ENCODE measurements at regions not wholly inside any gene's neighbourhood (a gene's known extent, or its start where the extent isn't known, plus 50 kb on each side); places are given as distances from the start of the nearest gene placed in this dataset.

GRCh38 chr16:13543850-13544249 lies 376.1 kb upstream of the ERCC4 start:
- no peaks in the 10 kb centered on the region for H3K36me3 ChIP-seq (ENCODE audit: control insufficient read depth in 2 of 2, insufficient read depth in 1 of 2, low read length in 2 of 2)
- no peaks in the 10 kb centered on the region for H3K4me1 ChIP-seq (ENCODE audit: control insufficient read depth, insufficient read depth, low read length)
- TF ChIP-seq ZNF585B (tag by site-specific recombination; IDR thresholded peaks at IDR 0.05) (no peak), ZNF266 (tag by site-specific recombination; IDR thresholded peaks at IDR 0.05; ENCODE audit: low read depth) (no peak), FEZF1 (tag by site-specific recombination; IDR thresholded peaks at IDR 0.05) (no peak), SP7 (tag by site-specific recombination; IDR thresholded peaks at IDR 0.05) (no peak), GFI1B (tag by site-specific recombination; IDR thresholded peaks at IDR 0.05) (no peak), ZNF157 (tag by site-specific recombination; IDR thresholded peaks at IDR 0.05) (no peak), ZSCAN16 (tag by site-specific recombination; IDR thresholded peaks at IDR 0.05) (no peak), ZNF560 (tag by site-specific recombination; IDR thresholded peaks at IDR 0.05; ENCODE audit: borderline replicate concordance) (no peak), PRDM10 (tag by site-specific recombination; IDR thresholded peaks at IDR 0.05) (no peak), ZBTB21 (tag by site-specific recombination; IDR thresholded peaks at IDR 0.05) (no peak), BCL11A (tag by site-specific recombination; IDR thresholded peaks at IDR 0.05; ENCODE audit: low read depth) (no peak), OSR2 (tag by site-specific recombination; IDR thresholded peaks at IDR 0.05) (no peak)
- TF ChIP-seq, protein P1, sequence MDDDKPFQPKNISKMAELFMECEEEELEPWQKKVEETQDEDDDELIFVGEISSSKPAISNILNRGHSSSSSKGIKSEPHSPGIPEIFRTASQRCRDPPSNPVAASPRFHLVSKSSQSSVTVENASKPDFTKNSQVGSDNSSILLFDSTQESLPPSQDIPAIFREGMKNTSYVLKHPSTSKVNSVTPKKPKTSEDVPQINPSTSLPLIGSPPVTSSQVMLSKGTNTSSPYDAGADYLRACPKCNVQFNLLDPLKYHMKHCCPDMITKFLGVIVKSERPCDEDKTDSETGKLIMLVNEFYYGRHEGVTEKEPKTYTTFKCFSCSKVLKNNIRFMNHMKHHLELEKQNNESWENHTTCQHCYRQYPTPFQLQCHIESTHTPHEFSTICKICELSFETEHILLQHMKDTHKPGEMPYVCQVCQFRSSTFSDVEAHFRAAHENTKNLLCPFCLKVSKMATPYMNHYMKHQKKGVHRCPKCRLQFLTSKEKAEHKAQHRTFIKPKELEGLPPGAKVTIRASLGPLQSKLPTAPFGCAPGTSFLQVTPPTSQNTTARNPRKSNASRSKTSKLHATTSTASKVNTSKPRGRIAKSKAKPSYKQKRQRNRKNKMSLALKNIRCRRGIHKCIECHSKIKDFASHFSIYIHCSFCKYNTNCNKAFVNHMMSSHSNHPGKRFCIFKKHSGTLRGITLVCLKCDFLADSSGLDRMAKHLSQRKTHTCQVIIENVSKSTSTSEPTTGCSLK (tag by site-specific recombination; IDR thresholded peaks at IDR 0.05): no peak
- TF ChIP-seq, protein P2, sequence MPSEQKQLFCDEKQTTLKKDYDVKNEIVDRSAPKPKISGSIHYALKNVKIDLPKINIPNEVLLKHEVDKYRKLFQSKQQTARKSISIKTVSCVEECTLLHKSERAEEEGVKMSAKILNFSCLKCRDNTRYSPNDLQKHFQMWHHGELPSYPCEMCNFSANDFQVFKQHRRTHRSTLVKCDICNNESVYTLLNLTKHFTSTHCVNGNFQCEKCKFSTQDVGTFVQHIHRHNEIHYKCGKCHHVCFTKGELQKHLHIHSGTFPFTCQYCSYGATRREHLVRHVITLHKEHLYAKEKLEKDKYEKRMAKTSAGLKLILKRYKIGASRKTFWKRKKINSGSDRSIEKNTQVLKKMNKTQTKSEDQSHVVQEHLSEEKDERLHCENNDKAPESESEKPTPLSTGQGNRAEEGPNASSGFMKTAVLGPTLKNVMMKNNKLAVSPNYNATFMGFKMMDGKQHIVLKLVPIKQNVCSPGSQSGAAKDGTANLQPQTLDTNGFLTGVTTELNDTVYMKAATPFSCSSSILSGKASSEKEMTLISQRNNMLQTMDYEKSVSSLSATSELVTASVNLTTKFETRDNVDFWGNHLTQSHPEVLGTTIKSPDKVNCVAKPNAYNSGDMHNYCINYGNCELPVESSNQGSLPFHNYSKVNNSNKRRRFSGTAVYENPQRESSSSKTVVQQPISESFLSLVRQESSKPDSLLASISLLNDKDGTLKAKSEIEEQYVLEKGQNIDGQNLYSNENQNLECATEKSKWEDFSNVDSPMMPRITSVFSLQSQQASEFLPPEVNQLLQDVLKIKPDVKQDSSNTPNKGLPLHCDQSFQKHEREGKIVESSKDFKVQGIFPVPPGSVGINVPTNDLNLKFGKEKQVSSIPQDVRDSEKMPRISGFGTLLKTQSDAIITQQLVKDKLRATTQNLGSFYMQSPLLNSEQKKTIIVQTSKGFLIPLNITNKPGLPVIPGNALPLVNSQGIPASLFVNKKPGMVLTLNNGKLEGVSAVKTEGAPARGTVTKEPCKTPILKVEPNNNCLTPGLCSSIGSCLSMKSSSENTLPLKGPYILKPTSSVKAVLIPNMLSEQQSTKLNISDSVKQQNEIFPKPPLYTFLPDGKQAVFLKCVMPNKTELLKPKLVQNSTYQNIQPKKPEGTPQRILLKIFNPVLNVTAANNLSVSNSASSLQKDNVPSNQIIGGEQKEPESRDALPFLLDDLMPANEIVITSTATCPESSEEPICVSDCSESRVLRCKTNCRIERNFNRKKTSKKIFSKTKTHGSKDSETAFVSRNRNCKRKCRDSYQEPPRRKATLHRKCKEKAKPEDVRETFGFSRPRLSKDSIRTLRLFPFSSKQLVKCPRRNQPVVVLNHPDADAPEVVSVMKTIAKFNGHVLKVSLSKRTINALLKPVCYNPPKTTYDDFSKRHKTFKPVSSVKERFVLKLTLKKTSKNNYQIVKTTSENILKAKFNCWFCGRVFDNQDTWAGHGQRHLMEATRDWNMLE (tag by site-specific recombination; conservative IDR thresholded peaks at IDR 0.05; ENCODE audit: low read depth): no peak
- no peak overlapping the region for H3K27ac ChIP-seq (ENCODE audit: extremely low read depth, low read depth, low read length)
- ChIA-PET POLR2A (no interaction called here), CTCF (no interaction called here)
- no peak overlapping the region for H3K4me3 ChIP-seq (ENCODE audit: low read depth, low read length)
- no peaks in the 10 kb centered on the region for H3K9me3 ChIP-seq (ENCODE audit: control insufficient read depth, insufficient read depth, low read depth, low read length)

DNA sequence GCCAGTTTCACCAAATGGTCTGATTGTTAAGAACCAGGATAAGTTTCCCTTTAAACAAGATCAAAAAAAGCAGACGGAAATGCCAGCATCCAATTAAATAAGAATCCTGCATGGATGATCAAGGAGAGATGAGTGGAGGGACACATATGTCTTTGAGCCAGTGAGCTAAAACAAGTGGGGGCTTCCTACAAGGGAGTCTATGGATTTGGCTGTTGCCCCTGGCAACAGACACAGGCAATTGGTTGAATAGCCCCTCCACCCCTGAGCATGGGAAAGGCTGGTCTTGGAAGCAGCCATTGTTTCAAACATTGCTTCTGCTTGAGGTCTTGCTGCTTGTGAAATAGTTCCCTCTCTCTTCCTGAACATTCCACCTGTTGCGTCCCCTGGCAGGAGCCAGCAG lies 374.7 kb upstream of the ERCC4 start:
- no peak for TF ChIP-seq MEIS1 (CRISPR knock-in tag; IDR thresholded peaks at IDR 0.05; ENCODE audit: borderline replicate concordance)
- peak; percentile 56 for TF ChIP-seq SCRT2 (tag by site-specific recombination; IDR thresholded peaks at IDR 0.05)
- no peaks in the 10 kb centered on the region for H3K36me3 ChIP-seq (ENCODE audit: control insufficient read depth in 2 of 2, insufficient read depth in 1 of 2, low read length in 2 of 2)
- H3K27ac ChIP-seq (ENCODE audit: extremely low read depth, low read depth, low read length): no peak overlapping the region
- no peaks in the 10 kb centered on the region for H3K4me1 ChIP-seq (ENCODE audit: control insufficient read depth, insufficient read depth, low read length)
- POLR2A ChIA-PET: no interaction called here
- no peak overlapping the region for H3K4me3 ChIP-seq (ENCODE audit: low read depth, low read length)
- CTCF ChIA-PET: no interaction called here
- H3K9me3 ChIP-seq (ENCODE audit: control insufficient read depth, insufficient read depth, low read depth, low read length): no peaks in the 10 kb centered on the region
